ENCODE measurements at regions not wholly inside any gene's neighbourhood (a gene's known extent, or its start where the extent isn't known, plus 50 kb on each side); places are given as distances from the start of the nearest gene placed in this dataset.

GRCh38 chr3:180290300-180290699 is 253.6 kb upstream of the PEX5L start:
- ATAC-seq (ENCODE audit: low read depth) (no peak), DNase-seq (no peak)
- ChIA-PET CTCF (no interaction called here), POLR2A (no interaction called here)
- Histone ChIP-seq H3K36me3 (replicated peaks in 1 of 2; ENCODE audit: control extremely low read depth in 1 of 2, control insufficient read depth in 1 of 2, extremely low read depth in 1 of 2, insufficient read depth in 2 of 2, low read length in 1 of 2) (no peaks in the 10 kb centered on the region), H4K20me1 (ENCODE audit: control insufficient read depth, insufficient read depth, low read length, poor library complexity, severe bottlenecking) (no peaks in the 10 kb centered on the region), H3K27me3 (replicated peaks in 1 of 4; ENCODE audit: control extremely low read depth in 1 of 4, control insufficient read depth in 3 of 4, insufficient read depth in 4 of 4, low read length in 3 of 4) (no peaks in the 10 kb centered on the region), H3K27ac (ENCODE audit: low read length in 2 of 2) (no peak overlapping the region), H2AFZ (ENCODE audit: insufficient read depth, low read depth, low read length, poor library complexity, severe bottlenecking) (no peak overlapping the region), H3K9ac (ENCODE audit: low read length) (no peak overlapping the region), H3K4me3 (ENCODE audit: control extremely low read depth in 1 of 5, extremely low read depth in 1 of 5, insufficient read depth in 1 of 5, low read depth in 2 of 5, low read length in 4 of 5) (no peak overlapping the region), H3K9me3 (ENCODE audit: control extremely low read depth in 1 of 3, control insufficient read depth in 2 of 3, insufficient read depth in 1 of 3, low read length in 2 of 3) (no peaks in the 10 kb centered on the region), H3K4me2 (replicated peaks; ENCODE audit: low read depth, low read length, poor library complexity, severe bottlenecking) (no peak overlapping the region), H3K79me2 (ENCODE audit: control insufficient read depth, insufficient read depth, low read length) (no peaks in the 10 kb centered on the region), H3K4me1 (ENCODE audit: control insufficient read depth in 2 of 2, insufficient read depth in 2 of 2, low read length in 2 of 2) (no peaks in the 10 kb centered on the region)
- H3K4me3 Mint-ChIP-seq, result no peak overlapping the region
- no peaks in the 10 kb centered on the region for H3K9me3 Mint-ChIP-seq (ENCODE audit: insufficient read depth)
- H3K4me1 Mint-ChIP-seq, result no peaks in the 10 kb centered on the region
- H3K27ac Mint-ChIP-seq, result no peak overlapping the region
- intact Hi-C loops (cut with micrococcal nuclease), result no loop called here
- peaks cover 3% of the 10 kb centered on the region for H3K27me3 Mint-ChIP-seq
- TF ChIP-seq EZH2 (IDR thresholded peaks at IDR 0.05; ENCODE audit: borderline replicate concordance, insufficient read depth, low read depth, low read length, poor library complexity, severe bottlenecking) (no peak), CTCF (IDR thresholded peaks at IDR 0.05) (no peak)

- no peak overlapping the region for H3K27ac ChIP-seq (ENCODE audit: low read length in 2 of 2)
- no peaks in the 10 kb centered on the region for H3K9me3 Mint-ChIP-seq (ENCODE audit: insufficient read depth)
These were observed 257.7 kb upstream of the PEX5L start for GRCh38 chr3:180294282-180295027.

More at GRCh38 chr3:180294282-180295027, 257.7 kb upstream of the PEX5L start:
- Histone ChIP-seq H3K4me3 (ENCODE audit: control extremely low read depth in 1 of 5, extremely low read depth in 1 of 5, insufficient read depth in 1 of 5, low read depth in 2 of 5, low read length in 4 of 5) (no peak overlapping the region), H3K9me3 (ENCODE audit: control extremely low read depth in 1 of 3, control insufficient read depth in 2 of 3, insufficient read depth in 1 of 3, low read length in 2 of 3) (no peaks in the 10 kb centered on the region), H4K20me1 (ENCODE audit: control insufficient read depth, insufficient read depth, low read length, poor library complexity, severe bottlenecking) (no peaks in the 10 kb centered on the region), H3K36me3 (replicated peaks in 1 of 2; ENCODE audit: control extremely low read depth in 1 of 2, control insufficient read depth in 1 of 2, extremely low read depth in 1 of 2, insufficient read depth in 2 of 2, low read length in 1 of 2) (no peaks in the 10 kb centered on the region), H3K4me2 (replicated peaks; ENCODE audit: low read depth, low read length, poor library complexity, severe bottlenecking) (no peak overlapping the region), H3K4me1 (ENCODE audit: control insufficient read depth in 2 of 2, insufficient read depth in 2 of 2, low read length in 2 of 2) (no peaks in the 10 kb centered on the region), H3K27me3 (replicated peaks in 1 of 4; ENCODE audit: control extremely low read depth in 1 of 4, control insufficient read depth in 3 of 4, insufficient read depth in 4 of 4, low read length in 3 of 4) (no peaks in the 10 kb centered on the region), H3K9ac (ENCODE audit: low read length) (no peak overlapping the region), H3K79me2 (ENCODE audit: control insufficient read depth, insufficient read depth, low read length) (no peaks in the 10 kb centered on the region), H2AFZ (ENCODE audit: insufficient read depth, low read depth, low read length, poor library complexity, severe bottlenecking) (no peak overlapping the region)
- Mint-ChIP-seq H3K4me3 (no peak overlapping the region), H3K27me3 (peaks cover 9% of the 10 kb centered on the region), H3K4me1 (no peaks in the 10 kb centered on the region), H3K27ac (no peak overlapping the region)
- DNase-seq (no peak), ATAC-seq (ENCODE audit: low read depth) (no peak)
- ChIA-PET CTCF (interaction anchor here (0.8 kb wide), 1 partner anchor 645 kb away, joined by 7 read pairs; no protein-coding TSS in a partner anchor), POLR2A (no interaction called here)
- WGBS (ENCODE audit: insufficient coverage), result no CpG with 5 or more reads among the region's 1 CpG
- TF ChIP-seq EZH2 (IDR thresholded peaks at IDR 0.05; ENCODE audit: borderline replicate concordance, insufficient read depth, low read depth, low read length, poor library complexity, severe bottlenecking), result no peak
- no peak for TF ChIP-seq CTCF (IDR thresholded peaks at IDR 0.05)
- intact Hi-C loops (cut with micrococcal nuclease), result no loop called here
